ENCODE measurements at regions not wholly inside any gene's neighbourhood (a gene's known extent, or its start where the extent isn't known, plus 50 kb on each side); places are given as distances from the start of the nearest gene placed in this dataset.

DNA sequence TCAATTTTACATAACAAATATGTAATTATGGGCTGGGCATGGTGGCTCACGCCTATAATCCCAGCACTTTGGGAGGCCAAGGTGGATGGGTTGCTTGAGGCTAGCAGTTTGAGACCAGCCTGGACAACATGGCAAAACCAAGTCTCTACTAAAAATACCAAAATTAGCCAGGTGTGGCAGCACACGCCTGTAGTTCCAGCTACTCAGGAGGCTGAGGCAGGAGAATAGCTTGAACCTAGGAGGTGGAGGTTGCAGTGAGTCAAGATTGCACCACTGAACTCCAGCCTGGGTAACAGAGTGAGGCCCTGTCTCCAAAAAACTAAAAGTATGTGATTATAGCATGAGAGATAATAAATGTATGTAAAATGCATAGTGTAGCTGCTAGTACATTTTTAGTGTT is 229.0 kb downstream of the PPARGC1A start:
- no peak for DNase-seq

DNA sequence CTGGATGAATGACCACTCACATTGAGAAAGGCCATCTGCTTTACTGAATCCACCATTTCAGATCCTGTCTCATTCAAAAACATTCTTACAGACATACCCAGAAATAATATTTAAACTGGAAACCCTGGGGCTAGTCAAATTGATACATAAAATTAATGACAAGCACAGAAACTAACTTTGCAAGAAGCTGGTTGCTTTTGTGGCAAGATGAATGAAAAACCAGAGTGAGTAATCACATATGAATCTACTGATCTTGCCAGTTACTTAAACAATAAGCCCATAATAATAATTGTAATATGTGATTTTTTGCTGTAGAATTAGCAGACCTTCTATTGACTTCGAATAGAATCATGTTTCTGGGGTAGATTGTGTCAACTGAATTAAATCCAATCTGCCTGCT is 235.1 kb downstream of the PPARGC1A start:
- DNase-seq, result no peak

DNA sequence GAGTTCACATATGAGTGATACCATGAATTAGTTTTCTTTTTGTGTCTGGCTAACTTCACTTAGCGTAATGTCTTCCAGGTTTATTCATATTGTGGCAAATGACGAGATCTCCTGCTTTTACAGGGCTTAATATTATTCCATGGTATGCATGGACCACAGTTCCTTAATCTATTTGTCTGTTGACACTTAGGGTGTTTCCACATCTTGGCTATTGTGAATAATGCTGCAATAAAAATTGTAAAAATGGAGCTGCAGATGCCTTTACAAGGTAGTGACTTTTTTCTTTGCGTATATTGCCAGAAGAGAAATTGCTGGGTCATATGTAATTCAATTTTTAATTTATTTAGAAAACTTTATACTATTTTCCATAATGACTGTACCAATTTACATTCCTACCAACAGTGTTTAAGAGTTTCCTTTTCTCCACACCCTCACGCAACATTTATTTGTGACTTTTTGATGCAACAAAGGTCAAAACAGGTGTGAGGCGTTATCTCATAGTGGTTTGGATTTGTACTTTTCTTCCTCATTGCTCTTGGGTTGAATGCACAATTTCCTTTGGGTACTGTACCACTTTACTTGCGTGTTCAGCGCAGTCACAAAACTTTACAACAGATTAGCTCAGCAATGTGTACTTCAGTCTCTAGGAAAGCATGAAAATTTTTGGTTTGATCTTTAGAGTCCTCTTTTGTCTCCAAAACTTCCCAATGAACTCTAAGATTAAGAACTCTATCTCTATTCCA is 240.8 kb downstream of the PPARGC1A start:
- no peak for DNase-seq

DNA sequence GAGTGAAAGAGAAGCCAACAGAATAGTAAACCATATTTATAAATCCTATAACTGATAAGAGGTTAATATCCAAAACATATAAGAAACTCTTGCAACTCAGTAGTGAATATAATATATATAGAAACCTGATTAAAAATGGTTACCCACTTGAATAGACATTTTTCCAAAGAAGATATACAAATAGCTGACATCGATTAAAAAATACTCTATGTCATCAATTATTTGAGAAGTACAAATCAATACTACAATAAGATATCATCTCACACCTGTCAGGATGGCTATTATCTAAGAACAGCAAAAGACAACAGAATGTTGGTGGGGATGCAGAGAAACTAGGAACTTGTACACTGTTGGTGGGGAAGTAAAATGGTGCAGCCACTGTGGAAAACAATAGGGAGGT is 254.4 kb downstream of the PPARGC1A start:
- no peak for DNase-seq

DNA sequence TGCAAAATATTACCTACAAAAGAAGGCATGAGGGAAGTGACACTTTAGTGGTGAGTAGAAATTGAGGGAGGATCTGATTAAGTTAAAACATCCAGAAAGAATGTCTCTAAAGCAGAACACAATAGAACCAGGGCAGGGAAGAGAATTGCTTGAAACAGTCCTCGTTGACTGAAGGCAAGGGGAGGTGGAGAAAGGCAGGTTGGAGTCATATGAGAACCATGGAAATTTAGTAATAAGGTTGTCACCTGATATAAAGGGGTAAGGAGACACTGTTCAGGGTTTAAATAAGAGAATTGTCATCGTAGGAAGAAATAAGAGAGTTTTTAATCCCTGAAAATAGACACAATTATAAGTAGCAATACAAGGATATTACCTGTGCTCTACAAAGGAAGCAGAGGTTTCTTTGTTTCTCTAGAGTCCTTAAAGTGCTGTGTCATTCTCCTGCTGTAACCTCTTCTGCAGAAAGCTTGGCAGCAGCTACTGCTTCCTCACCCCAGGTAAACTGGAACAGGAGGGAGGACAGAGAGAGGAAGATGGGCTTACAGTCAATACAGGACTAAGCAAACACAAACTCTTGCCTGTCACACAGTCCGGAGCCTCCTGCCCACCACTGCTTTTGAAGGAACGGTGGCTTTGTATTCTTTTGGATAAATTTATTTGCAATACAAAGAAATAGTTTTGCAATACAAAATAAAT is 258.4 kb downstream of the PPARGC1A start:
- DNase-seq, result no peak

DNA sequence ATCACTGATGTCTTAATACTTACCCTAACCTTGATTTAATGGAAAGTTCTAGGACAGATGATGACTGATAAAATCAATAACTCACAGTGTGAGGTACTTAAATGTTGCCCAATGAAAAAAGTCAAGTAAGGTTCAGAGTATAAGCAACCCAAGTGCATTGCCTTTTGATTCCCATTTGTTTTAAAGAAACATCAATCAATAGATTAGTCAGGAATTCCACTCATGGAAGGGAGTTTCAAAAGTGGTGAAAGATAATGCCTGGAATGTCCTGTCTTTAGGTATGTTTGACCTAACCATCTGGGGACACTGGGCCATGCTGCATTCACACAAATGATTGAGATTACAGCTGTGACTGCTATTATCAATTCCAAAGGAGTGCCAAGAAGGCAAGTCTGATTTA is 259.7 kb downstream of the PPARGC1A start:
- DNase-seq, result no peak

DNA sequence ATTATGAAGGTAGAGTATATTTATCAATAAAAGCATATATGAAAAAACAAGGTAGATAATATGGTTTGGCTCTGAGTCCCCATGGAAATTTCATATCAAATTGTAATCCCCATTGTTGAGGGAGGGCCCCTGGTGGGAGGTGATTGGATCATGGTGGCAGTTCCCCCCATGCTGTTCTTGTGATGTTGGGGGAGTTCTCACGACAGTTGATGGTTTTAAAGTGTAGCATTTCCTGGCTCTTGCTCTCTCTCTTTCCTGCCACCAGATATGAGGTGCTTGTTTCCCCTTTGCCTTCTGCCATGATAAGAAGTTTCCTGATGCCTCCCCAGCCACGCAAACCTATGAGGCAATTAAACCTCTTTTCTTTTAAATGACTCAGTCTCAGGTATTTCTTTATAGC is 260.4 kb downstream of the PPARGC1A start:
- no peak for DNase-seq

DNA sequence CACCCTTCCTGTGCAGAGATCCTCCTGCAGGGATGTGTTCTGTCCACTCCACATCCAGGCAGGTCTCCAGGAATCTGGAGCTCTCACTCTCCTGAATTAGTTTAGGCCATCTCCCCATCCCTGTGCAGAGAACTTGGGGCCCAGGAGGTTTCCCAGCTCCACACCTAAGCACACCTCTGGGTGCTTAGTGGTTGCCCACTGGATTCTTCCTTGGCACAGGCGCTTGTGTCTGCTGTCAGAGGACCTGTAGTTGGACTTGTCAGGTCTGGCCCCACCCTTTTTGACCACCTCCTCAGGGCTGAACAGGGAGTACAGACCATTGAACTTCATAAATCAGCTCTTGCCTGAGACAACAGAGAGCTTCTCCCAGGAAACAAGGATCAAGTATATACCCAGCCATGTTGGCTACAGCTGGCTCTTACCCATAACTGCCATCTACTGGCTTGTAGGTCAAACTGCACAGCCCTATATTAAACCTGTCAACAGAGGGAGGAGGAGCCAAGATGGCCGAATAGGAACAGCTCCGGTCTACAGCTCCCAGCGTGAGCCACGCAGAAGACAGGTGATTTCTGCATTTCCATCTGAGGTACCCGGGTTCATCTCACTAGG is 275.5 kb downstream of the PPARGC1A start:
- DNase-seq, result no peak

DNA sequence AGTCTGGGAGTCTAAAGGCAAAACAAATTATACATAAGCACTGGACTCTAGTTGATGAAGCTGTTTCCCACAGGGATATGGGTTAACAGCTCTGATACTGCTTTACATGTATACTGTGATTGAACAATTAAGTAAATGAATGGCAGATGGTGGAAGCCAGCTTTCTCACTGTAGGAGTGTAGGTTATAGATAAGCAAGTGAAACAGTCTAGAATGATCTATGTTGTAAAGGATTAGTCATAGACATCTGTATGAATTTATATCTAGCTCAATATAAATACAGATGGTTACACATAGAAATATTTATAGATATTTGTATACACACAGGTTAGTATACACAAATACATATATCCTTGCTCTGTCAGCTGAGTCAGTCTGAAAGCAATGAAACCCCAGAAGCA is 276.1 kb downstream of the PPARGC1A start:
- no peak for DNase-seq

DNA sequence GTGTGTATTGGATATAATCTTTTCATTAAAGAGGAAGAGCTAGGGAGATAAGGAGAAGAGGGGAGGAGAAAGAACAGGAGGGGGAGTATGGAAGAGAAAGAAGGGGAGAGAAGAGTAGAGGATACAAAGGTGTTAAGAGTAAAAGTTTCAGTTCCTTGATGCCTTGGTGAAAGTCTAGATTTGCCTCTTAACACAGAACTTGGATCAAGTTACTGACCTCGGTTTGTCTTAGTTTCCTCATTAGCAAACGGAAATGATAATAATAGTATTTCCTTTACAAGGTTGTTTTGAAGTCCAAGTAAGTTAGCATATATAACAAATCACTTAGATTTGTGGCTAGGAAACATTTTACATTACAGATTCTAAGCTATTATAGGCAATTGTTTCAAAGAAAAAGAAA is 287.1 kb downstream of the PPARGC1A start:
- DNase-seq, result no peak

DNA sequence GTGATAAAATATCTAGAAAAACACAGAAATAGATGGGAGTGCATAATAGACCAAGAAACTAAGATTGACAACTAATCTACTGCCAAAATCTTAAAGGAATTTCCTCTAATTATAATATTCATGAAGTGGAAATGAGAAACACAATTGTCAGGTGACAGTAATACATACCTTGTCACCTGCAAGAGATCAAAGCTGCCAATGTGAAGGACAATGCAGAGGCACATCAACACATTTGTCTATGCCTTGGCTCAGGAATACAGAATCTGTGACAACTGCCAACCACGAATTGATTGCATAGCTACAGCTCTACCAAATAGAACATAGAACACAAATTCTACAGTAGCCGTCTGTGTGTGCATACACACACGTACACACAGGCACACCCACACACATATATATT is 295.7 kb downstream of the PPARGC1A start:
- DNase-seq, result no peak

DNA sequence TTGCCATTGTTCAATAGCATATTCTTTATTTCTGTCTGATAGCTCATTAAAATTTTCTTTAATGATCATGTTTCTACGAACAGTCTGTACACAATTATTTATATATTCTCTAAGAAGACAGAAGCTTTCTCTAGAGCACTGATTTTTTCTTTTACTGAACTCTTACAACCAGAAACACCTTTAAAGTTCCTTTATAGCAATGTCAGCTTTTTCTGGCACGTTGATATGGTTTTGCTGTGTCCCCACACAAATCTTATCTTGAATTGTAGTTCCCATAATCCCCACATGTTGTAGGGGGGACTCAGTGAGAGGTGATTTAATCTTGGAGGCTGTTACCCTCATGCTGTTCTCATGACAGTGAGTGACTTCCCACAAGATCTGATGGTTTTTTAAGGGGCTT is 299.4 kb downstream of the PPARGC1A start:
- DNase-seq, result no peak

DNA sequence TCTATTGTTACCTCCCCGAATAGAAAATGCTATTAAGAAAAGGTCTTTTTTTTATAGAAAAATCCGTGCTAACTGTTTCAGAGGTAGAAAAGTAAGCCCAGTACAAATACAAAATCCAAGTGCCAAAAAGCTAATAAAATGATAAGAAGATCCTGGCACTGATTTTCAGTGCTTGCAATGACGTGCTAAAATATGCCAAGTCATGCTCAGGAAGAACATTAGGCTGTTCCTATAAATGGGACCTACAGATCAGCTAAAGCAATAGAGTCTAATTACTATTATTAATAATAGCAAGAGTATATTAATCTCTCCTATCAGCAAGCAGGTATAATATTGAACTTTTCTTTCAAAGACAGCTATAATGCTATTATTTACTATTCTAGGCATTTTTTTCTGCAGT is 305.8 kb downstream of the PPARGC1A start:
- DNase-seq, result no peak

DNA sequence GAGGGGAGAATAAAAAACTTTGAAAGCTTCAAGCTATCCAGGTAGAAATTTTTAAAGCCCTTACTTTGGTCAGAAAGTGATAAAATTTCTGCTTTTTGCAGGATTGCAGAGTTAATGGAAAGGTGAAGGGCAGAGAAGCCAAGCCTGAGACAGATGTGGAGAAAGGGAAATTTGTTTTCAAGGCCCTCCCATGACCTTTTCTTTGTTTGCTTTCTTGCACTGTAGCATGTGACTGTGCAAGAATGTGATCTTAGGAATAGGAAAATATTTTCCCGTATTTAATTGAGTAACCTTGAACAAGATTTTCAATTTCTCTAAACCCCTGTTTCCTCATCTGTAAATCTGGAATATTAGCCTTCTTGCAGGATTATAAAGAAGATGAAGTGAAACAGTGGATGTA is 307.2 kb downstream of the PPARGC1A start:
- DNase-seq, result no peak

DNA sequence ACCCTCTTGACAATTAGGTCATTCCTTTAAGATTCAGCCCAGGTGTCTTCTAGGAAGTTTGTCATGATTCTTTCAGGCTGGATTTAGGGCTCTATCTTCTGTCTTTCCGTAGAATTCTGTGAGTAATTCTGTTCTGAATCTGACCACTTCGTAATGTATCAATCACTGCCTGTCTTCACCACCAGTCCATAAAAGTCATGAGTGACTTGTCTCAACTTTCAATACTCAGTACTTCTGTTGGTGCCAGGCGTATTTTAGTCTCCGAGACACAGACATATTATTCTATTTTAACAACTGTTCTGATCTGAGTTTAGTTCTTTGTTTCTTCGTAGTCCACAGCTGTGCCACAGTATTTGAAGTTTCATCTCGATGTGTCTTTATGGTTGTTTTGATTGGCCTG is 310.7 kb downstream of the PPARGC1A start:
- no peak for DNase-seq

DNA sequence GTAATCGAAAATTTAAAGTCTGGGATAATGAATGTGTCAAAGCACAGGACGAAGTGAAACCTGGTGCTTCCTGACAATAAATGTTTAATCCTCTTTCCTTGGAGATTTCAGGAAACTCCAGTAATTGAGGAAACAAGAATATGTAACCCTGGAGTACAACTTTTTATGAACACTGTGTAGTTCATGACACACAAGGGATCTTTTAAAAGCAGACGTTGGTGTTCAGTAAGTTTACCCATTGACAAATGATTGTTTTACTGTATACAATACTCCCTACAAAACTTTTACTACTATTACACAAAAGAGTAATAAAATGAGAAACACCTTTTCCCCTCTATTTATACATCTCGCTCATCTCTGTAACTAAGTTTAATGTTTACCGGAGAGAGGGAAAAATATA is 312.4 kb downstream of the PPARGC1A start:
- no peak for DNase-seq

DNA sequence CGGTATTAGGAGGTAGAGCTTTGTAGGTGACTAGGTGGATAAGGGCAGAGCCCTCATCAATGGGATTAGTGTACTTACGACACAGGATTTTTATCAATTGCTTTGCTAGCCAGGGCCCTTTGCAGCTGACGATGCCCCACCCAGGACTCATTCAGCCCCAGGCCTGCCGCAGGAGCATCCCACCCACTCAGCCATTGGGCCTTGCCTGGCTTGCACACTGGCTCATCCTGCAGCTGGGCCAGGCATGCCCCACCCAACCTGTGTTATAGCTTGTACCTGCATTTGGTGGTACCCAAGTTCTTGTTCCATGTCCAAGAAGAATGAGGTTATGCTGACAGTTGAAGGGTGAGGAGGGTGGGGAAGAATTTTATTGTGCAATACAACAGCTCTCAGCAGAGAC is 317.5 kb downstream of the PPARGC1A start:
- DNase-seq, result no peak

DNA sequence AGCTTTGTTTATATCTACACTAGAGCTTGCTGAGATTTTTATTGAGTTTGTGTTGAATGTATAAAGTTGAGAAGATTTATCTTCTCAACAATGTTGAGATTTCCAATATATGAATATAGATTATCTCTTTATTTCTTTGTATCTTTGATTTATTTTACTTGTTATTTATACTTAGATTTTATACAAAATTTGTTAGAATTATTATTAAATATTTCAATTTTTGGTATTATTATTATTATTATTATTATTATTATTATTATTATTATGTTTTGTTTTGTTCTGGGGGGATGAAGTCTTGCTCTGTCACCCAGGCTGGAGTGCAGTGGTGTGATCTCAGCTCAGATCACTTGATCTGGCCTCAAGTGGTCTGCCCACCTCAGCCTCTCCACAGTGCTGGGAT is 322.5 kb downstream of the PPARGC1A start:
- DNase-seq, result no peak

DNA sequence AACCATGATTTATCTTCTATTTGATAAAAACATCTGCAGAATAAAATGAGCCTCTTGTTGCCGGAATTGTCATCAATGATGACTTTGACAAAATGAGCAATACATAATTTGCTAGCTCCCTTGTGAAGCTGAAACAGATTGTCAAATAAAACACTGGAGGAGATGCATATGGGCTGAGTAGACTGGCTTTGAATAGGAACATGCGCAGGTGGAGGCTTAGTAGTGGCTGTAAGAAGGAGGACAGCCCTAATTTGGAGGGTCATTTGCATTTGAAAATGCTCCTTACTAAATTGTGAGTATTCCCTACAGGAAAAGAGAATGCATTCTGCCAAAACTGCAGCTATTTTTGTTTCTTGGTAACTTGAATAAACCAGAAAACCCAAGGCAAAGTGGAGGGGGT is 329.1 kb downstream of the PPARGC1A start:
- no peak for DNase-seq

DNA sequence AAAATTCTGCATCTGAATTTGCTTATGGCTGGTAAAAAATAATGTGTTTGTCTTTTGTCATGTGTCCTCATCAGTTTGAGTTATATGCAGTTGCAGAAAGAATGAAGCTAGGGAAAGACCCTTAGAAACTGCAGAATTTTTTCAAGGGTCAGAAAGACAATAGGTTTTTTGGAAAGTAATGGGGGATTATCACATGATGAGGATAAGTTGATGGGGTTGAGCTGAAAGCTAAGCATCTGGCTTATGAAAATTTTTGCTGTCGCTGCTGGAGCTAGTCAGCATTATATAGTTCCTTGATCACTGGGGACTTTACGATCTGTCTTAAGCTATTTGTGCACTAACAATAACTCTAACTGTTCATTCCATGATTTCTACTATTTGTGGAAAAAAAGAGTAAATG is 331.7 kb downstream of the PPARGC1A start:
- DNase-seq, result no peak

DNA sequence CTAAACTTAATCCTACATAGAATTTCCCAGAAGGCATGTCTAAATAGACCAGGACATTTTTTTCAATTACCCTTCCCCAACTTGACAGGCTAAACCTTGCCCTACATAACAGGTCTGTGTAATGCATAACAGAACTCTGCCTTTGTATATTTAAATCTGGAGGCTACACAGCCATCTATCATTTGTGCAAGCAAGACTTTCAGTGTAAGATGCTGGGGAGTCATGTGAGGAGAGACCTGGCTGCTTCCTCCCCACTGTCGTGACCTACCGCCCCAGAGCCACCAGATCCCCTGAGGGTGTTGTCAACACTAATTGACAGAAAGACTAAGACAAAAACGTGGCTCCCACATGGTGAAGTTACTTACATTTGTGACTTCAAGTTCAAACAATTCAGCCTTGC is 342.2 kb downstream of the PPARGC1A start:
- DNase-seq, result no peak

DNA sequence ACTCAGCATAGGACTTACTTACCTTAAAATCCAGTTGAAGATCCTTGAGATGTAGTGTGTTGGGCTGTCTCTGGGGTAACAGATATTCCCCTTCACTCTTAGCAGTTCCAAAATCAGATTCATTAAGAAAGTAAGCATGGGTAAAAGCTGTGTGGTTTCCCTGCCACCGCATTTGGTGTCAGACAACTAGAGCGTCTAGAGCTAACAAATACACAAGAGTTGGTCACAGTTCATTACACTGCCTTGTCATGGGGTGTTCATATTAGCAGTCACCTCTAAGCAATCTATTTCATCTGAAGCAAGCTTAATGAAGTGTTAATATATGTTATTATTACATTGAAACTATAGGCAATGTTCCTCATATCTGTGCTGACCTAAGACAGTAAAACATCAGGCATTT is 342.8 kb downstream of the PPARGC1A start:
- no peak for DNase-seq

DNA sequence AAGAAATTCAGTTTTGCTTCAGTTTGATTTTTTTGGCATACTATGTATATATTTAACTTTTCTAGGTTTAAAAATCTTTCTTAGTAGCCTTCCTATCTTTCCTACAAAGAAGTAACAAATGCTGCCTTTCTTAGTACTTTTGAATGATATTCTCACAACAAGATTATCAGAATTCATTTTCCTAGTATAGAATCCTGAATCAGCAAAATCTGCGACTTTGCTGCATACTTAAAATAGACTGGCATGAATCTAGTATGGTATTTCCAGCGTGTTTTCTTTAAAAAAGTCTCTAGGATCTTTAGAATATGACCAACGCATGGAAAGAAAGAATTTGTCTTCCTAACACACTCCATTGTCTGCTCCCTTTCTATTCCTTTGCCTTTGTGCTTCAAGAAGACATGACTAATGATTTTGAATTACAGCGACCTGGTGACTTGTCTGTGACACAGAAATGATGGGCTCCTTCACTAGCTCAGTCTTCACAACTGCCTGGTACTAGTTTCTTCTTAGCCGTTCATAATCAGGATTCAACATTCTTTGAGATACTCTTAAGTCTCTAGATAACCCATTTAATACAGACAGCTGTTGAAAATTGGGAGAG is 349.8 kb downstream of the PPARGC1A start:
- no peak for DNase-seq

DNA sequence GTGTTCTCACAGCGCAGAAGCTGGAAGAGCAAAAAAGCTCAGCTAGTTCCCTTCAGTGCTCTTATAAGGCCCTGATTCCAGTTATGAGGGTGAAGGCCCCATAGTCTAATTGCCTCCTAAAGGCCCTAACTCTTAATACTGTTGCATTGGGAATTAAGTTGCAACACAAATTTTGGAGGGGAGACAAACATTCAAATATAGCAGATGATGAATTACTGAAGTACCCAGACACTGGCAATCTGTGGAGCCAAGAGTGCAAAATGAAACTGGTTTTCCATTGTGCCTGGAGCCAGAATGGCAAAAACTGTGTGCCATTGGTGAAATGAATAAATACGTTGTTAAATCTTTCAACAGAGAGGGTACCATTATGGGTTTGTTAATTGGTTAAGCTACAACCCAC is 356.0 kb downstream of the PPARGC1A start:
- DNase-seq, result no peak

Data from stimulated activated CD4-positive, alpha-beta T cell treated with anti-CD3 and anti-CD28 coated beads, Interleukin-2, amount 100 ng/mL, for 48 hours (primary cell).